CD1c-positive myeloid dendritic cell (primary cell): ENCODE measurements at regions not wholly inside any gene's neighbourhood (a gene's known extent, or its start where the extent isn't known, plus 50 kb on each side); places are given as distances from the start of the nearest gene placed in this dataset.

Experiments used
- DNase-seq: peaks from one replicate; pipeline ENCODE4 v3.0.0-alpha.2; 2016; ENCODE audit errors: extremely low spot score

DNA sequence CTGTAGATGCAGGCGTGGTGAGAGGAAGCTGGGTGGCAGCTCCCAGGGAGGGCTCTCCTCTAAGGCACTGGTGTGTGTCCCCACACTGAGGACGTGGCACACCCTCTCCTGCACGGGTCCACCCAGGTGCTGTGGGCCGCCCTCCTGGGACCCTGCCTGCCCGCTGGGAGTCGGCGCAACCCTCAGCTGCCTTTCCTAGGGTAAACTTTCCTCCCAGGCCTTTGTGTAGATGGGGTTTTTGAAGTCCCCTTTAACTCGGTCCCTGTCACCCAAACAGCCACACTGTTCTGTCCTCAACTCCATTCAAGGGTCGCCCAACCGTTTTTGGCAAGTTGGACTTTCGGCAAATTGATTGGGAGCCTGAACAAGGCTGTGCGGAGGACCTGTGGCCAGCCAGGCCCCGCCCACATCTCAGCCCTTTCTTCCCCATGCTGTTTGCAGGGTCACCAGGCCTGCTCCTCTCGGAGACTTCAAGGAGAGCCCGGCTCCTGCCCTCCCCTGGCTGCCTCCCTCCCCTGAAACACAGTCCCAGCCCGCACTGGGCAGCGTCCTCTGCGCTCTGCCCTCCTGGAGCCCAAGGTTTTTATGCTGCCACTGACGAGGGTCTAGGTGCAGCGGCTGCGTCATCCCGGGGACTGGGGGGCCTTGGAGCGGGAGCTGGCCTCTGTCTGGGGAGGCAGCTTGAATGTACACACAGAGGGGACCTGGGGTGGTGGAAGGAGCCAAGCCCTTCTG lies 1126.2 kb downstream of the BRD1 start:
- no peak for DNase-seq

DNA sequence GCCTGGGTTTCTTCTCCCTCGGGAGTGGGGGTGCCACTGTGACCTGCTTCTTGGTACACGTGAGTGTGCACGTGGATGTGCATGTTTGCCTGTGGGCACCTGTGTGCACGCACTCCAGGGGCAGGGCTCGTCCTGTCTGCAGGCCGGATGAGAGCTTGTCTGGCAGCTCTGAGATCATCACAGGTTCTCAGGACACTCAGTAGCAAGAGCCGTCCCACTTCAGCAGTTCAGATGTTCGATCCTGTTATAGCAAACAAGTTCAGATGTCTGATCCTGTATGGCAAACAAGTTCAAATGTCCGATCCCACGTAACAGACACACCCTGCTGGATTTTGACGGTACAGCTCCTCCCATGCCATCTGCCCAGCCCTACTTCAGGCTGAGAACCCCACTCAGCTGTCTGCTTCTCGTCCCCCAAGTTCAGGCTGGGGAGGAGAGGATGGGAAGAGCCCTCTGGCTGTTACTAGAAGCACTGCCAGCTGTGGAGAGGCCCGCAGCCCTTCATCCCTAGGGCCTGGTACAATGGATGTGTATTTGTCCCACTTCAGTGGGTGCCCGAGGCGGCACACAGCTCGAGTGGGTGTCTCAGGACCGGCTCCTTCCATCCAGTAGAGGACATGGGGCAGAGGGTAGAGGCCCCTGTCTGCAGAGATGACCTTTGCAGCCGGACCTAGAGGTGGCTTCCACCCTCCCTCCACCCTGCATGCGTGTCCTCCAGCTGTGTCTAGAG lies 1126.9 kb downstream of the BRD1 start:
- no peak for DNase-seq

GRCh38 chr22:48700180-48700565 lies 1127.5 kb downstream of the BRD1 start:
- no peak for DNase-seq

DNA sequence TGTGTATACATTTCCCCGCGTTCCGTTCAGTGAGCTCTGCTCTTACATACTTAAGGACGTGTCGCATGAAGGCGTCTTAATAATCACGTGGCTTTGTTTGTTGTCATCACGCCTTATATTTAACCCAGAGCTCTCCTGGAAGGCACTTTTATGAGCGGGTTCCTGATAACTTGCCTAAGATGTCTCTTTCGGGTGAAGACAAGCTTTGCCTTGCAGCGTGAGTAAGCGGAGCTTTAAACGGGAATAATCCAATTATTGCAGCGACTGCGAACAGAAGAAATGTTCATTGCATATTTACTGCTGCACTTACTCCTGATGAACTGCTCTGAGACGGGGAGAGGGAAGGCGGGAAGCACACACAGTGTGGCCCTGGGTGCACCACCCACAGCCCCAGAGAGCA lies 1128.2 kb downstream of the BRD1 start:
- DNase-seq, result no peak

GRCh38 chr22:48698618-48699017 lies 1129.1 kb downstream of the BRD1 start:
- no peak for DNase-seq

GRCh38 chr22:48697694-48698276 lies 1129.9 kb downstream of the BRD1 start:
- DNase-seq, result no peak

DNA sequence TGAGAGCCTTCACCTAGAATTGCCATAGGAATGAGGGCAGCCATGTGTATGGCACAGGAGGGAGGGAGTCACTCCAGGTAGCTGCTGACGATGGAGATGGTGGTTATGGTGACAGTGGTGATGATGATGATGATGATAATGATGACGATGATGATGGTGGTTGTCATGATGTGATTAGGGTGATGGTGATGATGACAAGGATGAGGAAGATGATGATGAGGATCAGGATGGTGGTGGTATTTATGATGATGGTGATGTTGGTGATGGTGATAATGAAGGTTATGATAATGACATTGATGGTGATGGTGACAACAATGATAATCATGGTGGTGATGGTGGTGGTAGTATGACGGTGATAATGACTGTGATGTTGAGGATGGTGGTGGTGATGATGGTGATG lies 1130.5 kb downstream of the BRD1 start:
- no peak for DNase-seq

- no peak for DNase-seq
Measured at GRCh38 chr22:48696371-48696770, 1131.3 kb downstream of the BRD1 start.

DNA sequence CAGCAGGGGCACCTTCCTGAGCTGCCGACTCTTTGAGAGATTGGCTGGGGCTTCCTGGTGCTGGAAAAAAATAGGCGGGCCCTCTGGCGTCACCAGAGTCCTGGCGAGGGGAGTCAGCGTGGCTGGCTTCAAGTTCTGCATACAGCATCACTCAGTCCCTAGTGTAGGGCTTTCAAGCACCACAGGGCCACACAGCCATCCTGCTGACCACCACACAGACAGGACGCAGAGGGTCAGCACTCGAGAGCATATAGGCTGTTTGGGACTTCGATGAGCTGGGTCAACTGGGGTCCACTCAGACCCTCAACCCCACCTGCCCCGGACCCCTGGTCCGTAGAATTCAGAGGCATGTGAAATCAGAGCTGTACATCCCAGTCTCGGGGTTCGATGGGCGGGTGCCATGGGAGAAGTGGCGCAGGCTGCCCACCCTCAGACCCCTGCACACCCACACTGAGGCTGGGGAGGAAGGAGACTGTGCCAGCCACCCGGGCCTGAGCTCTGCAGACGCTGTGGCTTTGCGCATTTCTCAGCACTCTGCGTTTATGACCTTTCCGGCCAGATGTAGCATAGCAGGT lies 1131.9 kb downstream of the BRD1 start:
- DNase-seq, result no peak

GRCh38 chr22:48695251-48695650 lies 1132.4 kb downstream of the BRD1 start:
- DNase-seq, result no peak

- DNase-seq, result no peak
Measured at GRCh38 chr22:48694296-48694883, 1133.3 kb downstream of the BRD1 start.

DNA sequence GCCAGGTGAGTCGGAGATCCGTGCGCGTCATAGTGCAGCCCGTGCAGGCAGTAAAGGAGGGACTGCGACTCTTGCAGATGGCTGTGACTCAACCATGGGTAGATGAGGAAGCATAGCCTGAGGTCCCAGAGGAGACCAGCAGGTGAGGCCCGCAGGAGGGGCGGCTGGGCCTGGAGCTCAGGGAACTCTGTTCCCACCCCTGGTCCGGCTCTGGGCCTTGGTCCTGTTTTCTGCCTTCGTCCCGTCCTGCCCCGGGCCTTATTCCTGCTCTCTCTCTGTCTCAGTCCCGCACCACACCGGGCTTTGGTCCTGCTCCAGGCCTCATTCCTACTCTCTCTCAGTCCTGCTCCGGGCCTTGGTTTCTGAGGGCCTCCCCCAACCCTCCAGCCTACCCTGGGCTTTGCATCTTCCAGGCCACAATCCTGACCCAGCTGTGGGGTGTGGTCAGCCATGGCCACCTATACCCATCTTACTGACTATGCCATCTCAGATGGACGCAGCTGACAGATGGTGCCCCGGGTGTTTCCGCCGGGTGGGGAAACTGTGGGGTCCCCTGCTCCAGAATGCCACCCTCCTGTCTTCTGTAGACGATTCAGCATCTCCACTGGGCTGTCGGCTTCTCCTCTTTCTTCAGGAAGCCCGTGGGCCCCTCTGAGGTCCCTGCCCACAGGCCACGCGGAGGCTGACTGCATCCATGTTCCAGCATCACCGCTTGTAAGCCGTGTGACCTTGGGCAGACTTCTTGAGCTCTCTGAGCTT lies 1134.1 kb downstream of the BRD1 start:
- no peak for DNase-seq

GRCh38 chr22:48692734-48693376 lies 1134.8 kb downstream of the BRD1 start:
- DNase-seq, result no peak

DNA sequence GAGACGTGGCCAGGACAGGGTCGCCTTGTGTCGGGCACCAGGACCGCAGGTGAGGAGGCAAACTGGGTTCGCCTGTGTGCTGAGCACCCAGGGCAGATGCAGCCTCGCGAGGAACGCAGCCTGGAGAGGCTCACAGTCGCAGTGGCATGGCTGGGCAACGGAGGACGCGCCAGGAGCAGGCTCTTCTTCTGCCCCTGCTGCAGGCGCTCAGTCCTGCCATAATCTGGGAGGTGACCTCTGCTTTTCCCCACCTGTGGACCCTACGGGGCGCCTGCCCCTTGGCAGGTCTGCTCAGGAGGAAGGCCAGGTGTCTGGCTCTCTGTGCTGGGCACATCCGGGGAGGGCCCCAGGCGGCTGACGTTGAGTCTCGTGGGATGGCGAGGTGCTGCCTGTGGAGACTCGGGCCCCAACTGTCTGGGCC lies 1136.2 kb downstream of the BRD1 start:
- DNase-seq, result no peak

DNA sequence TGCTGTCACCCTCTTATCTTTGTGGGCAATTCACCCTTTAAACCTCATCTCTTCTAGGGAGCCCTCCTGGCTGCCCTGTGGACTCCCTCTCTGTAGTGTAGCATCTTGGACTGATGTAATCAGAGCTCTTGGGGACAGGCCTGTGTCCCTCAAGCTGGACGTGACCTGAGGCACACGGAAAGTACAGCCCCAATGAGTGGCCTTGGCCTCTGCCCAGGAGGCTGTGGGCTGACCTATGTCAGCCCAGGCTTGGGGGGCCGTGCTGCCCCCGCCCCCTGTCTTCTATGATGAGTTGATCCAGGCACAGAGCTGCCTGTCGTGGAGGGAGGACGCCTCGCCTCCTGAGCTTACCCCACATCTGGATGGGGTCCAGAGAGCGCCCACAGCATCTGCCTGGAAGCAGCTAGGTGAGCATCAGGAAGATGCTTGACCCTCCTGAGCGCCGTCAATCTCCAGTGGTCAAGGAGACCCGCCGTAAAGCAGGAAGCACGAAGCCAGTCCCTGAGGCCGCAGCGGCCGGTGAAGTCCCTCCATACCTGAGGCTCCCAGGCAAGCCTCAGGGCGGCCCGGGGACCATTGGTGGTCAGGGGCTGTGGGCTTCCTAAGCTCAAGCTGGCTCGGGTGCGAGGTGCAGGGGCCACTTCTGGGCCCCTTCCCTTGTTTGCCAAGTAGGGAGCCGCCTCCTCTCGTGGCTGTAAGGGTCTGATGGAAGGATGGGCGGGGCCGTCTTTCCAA lies 1136.9 kb downstream of the BRD1 start:
- DNase-seq, result no peak

DNA sequence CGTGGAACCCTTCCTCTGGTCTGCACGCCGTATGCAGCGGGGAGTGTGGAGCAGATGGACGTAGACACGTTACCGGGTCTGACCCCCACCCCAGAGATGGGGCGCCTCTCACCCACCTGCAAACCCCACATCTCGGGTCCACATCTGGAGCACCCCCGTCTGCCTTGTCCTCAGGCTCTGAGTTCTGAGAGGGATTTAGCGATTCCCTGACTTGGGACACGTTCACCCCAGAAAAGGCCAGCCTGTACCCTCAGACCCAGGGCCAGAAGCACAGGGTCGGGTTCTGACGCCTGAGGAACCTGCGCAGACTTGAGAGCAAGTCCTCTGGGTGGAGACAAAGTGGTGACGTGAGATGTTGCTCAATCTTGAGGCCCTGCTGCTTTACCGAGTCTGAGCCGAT lies 1138.5 kb downstream of the BRD1 start:
- no peak for DNase-seq

DNA sequence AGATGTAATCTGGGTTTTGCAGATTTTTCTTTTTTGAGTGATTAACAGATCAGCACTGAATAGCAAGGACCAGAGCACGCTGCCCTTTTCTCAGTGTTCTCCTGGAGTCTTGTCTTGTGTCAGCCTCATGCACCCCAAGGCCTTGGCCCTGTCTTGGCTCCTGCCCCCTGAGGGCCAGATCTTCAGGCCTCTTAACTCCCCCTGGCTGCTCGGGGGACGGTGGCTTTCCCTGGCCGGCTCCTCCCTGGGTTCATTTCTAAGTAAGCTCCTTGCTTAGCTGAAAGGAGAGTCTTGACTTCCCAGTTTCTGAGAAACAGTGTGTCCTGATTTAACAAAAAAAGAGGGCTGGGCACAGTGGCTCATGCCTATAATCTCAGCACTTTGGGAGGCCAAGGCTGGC lies 1139.3 kb downstream of the BRD1 start:
- DNase-seq, result no peak

- no peak for DNase-seq
Measured at GRCh38 chr22:48687606-48688005, 1140.1 kb downstream of the BRD1 start.

DNA sequence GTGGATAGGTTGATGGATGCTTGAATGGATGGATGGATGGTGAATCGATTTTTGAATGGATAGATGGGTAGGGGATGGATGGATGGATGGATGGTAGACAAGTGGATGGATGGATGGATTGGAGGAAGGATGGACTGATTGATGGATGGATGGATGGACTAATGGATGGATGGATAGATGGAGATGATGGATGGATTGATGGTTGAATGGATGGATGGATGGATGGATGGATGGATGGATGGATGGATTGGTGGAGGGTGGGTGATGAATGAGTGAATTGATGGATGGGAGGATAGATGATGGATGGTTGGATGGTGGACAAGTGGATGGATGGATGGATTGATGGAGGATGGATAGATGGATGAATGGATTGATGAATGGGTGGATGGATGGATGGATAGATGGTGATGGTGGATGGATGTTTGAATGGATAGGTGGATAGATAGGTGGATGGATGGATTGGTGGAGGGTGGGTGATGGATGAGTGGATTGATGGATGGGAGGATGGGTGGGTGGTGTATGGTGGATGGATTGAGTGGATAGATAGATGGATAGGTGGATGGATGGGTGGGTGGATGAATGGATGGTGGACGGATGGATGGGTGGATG lies 1140.9 kb downstream of the BRD1 start:
- DNase-seq, result no peak

- no peak for DNase-seq
Measured at GRCh38 chr22:48685767-48686166, 1141.9 kb downstream of the BRD1 start.
